Fibroblast of skin of left quadriceps (primary cell): ENCODE measurements at regions not wholly inside any gene's neighbourhood (a gene's known extent, or its start where the extent isn't known, plus 50 kb on each side); places are given as distances from the start of the nearest gene placed in this dataset.
"Not testable (repeated sequence)": the region's sequence is repeated elsewhere in the genome, so short reads cannot be mapped to it uniquely, and the experiment has no call there.

ENCODE experiments used
- DNase-seq, 2 experiments: peaks; one replicate each; pipeline ENCODE4 v3.0.0-alpha.2; 2013; ENCODE audit warnings: low read depth in 2 of 2

DNA sequence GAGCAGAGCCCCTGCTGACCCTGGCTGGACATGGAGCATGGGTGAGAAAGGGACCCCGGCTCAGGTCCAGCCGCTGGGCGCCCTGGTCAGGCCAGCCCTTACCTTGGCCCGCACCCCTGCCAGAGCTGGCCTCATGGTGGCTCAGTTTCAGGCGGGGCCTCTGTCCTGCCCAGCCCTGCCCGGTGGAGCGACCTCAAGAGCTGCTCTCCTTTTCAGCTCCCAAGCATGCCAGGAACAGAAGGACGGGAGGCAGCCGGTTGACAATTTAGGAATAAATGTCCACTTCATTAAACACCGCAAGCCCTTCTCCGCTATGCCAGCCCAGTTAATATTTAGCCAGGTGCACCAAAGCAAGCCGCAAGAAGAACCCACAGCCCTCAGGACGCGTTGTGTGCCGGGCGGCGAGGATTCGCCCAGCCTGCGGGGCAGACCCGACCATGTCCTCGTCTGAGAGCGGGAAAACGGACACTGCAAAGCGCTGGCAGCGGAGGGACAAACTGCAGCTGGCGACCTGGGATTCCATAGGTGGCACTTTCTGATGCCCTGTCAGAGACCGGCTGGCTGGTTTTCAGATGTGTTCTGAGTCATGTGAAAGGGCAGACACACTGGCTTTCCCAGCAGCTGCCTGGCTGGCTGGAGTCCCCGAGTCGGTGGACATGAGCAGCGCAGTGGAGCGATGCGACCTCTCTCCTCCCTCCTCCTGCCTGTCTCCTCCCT is 221.9 kb downstream of the TTLL2 start:
- DNase-seq = no peak

GRCh38 chr6:167547328-167547692 is 222.4 kb downstream of the TTLL2 start:
- no peak for DNase-seq

GRCh38 chr6:167547751-167548150 is 222.9 kb downstream of the TTLL2 start:
- peak in 1 of 2 experiments; percentile 4 for DNase-seq

GRCh38 chr6:167548451-167548850 is 223.6 kb downstream of the TTLL2 start:
- no peak for DNase-seq

DNA sequence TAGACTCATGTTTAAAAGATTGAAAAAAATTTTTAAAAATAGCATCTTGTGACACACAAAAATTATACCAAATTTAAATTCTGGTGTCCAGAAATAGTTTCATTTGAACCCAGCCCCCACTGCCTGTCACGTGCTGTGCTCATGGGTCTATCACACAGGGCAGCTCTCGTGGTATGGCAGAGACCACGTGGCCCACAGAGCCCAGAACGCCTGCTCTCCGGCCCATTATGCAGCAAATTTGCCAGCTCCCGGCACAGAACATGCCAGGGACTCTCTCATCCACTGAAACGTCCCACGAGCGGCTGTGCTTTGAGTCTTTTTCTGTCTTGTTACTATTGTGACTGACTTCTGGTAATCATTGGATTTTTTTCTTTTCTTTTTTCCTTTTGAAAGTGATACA is 224.3 kb downstream of the TTLL2 start:
- DNase-seq = no peak

- DNase-seq = no peak
Observed at GRCh38 chr6:167550941-167551627, 226.2 kb downstream of the TTLL2 start.

DNA sequence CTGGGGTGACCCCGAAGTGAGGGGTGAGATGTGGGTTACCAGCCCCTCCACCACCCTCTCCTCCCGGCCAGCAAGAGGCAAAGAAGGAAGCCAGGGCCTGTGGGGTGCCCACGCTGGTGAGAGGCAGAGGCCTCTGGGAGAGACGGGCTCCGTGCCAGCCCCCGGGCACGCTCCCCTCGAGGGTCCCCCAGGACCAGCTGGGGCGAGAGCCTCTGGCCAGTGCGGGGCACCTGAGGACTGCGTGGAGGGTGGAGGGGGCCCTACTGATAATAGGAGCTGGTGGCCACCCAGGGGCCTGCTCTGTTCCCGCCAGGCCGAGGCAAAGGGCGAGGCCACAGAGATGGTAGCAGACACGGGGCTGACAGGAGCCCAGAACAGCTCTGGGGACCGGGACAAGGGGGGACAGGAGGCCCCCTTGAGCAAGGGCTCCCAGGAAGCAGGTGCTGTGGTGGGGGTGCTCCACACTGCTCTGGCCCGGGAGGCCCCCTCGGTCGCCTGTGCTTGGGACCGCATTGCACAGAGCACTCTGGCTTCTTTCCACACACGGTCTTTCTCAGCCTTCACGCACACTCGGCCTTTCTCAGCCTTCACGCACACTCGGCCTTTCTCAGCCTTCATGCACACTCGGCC is 226.9 kb downstream of the TTLL2 start:
- DNase-seq = no peak

DNA sequence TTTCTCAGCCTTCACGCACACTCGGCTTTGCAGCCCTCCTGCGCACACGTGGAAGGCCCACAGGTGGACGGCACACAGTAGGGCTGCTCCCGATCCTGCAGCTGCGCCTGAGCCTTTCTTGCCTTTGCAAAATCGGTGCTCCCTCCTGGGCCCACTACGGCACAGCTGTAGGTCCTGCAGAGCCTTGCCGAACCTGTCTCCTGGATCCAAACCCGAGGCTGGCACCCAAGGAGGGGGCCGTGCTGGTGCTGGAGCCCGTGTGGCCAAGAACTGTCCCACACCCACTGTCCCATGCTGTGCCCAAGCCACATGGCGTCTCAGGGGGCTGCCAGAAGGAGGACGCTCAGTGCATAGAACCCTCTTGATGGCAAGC is 227.4 kb downstream of the TTLL2 start:
- no peak for DNase-seq

DNA sequence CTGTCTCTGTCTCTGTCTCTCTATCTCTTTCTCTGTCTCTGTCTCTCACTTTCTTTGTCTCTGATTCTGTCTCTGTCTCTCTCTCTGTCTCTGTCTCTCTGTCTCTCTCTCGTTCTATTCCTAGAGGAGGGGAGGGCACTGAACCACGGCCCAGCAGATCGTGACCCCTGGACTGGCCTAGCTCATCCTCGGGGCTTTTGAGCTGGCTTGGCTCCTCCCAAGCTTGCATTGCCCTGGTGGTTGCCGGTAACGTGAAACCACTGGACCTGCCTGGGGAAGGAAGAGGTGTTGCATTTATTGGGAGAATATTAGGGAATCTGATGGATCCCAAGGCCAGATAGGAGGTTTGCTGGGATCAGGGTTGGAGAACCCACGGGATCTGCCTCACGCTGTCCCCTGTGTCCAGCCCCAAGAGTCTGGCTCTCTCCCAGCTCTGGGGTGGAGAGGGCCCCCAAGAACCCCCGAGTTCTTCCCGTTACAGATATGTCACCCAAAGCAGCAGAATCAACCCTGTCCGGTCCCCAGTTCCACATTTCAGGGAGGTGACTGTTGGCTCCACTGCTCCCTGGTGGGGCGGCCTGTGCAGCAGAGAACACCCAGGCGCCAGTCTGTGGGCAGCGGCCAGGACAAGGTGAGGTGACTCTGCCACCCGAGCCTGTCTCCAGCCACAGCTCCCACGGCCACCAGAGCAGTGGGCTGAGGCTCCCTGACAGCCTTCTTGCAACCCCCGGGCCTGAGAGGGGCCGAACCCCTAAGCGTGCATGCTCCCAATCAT is 228.3 kb downstream of the TTLL2 start:
- DNase-seq = no peak

DNA sequence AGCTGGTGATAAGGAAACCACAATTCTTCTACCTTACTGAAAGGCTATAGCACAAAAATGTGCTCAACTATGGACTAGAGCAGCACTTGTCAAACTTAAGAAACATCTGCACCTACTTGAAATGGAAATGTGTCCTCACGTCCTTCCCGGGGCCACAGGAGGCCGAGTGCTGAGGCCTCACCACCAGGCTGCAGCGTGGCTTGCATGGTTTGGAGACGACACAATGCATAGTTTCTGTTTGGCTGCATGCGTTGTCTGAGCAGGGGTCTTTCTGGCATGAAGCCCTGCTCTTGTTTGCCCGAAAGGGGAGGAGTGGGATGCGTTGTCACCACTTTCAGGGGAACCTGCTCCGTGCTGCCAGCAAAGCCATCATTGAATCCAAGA is 228.8 kb downstream of the TTLL2 start:
- DNase-seq = no peak

DNA sequence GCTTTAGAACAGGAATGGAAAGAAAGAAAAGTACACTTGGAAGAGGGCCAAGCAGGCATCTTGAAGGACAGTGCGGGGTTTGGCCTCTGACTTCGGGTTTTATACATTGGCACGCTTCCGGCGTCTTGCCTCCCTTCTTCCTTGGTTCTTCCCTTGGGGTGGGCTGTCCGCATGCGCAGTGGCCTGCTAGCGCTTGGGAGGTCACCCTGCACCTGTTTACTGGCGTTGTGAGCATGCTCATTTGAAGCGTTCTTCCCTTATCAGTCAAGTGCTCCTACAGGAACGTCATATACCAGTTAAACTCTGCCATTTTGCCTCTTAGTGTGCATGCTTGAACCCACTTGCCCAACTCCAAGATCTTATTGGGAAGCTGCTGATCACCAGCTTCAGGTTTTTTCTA is 230.0 kb downstream of the TTLL2 start:
- DNase-seq = no peak

GRCh38 chr6:167555836-167556235 is 230.9 kb downstream of the TTLL2 start:
- no peak for DNase-seq

DNA sequence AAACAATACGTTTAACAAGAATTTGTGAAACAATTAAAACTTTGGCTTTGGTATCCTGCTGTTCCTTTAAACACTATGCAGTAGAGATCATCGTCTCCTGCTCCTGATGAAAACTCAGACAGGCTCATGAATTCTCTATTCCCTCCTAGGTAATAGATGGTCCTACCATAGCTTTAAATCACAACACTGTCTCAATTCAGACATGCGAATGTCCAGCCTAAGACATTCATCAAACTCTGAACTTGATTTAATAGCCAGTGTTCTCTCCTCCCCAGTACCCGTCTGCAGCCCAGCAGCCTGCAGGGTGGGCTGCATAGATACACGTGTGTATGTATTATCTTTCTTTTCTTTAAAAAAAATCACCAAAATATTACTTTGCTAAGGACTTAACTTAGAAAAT is 232.8 kb downstream of the TTLL2 start:
- DNase-seq = no peak

DNA sequence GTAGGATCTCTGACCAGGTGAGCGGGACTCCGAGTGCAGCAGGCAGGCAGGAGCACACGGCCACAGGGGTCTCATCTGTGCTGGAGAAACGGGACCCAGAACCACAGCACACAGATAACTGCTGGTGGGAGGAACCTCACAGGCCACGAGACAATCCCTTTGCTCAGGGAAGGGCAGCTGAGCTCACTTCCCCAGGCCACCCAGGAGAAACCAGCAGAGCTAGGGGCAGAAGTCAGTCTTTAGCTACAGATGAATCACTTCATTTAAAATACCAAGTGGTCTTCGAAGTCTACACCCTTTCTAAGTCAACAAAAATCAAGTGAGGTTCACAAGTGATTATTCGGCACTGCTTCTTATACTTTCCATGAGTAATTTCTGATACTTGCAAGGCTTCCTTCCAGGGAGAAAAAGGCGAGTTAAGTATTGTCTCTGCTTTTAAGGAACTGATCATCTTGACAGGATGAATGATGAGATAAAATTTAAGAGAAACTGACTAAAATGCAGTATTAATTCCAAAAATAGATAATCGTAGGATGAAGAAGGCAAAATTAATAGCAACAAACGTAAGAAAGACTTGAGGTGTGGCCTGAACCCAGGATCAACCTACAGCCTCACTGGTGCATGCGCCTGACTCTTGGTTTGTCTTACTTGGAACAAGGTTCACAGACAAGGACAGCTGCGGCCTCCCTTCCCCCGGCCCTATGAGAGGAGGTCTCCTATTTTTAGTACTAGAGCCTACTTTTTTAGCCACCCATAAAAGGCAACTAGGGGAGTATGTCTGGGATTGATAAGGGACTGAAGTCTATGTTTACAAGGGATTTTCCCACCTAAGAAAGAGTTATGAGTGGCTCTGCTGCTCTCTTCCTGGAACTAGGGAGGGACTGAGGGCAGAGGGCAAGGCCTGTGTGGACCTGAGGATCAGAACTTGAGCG is 233.6 kb downstream of the TTLL2 start:
- DNase-seq = no peak

DNA sequence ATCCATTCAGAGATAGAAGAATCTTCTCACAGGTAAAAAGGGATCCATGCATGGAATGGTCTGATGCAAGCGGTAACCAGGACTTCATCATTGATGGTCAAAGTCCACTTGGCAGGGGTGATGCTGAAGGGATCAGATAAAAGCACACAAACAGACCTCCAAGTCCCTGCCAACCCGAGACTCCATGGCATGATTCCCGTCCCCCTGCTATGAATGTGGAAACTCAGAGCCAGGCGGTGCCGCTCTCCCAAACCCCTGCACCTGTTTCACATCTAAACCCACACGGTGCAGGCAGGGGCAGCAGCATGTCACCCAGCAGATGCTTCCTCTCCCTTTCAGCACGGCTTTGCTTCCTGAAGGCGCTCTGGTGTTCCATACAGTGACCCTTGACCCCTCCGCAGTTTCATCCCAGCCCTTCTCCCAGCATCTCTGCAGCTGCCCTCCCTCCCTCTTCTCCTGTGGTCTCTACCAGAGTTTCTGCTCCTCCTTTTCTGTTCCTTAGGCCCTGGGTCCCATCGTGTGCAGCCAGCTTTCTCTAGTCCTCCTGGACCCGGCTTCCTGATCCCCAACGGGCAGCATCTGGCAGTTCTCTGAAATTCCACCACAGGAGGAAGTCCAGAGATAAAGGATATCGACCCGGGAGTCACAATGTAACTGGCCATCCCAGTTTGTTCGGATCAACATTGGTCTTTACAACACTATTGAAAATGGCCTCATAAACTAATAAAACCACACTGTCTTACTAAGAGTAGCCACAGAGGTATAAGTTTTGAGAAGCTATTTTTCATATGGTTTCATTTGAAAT is 235.0 kb downstream of the TTLL2 start:
- no peak for DNase-seq

- DNase-seq = no peak
Observed at GRCh38 chr6:167560673-167561569, 236.0 kb downstream of the TTLL2 start.

DNA sequence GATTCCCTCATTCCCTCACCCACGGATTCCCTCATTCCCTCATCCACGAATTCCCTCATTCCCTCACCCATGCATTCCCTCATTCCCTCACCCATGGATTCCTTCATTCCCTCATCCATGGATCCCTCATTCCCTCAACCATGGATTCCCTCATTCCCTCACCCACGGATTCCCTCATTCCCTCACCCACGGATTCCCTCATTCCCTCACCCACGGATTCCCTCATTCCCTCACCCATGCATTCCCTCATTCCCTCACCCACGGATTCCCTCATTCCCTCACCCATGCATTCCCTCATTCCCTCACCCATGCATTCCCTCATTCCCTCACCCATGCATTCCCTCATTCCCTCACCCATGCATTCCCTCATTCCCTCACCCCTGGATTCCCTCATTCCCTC is 238.0 kb downstream of the TTLL2 start:
- not testable (repeated sequence) for DNase-seq

GRCh38 chr6:167564416-167565250 is 239.7 kb downstream of the TTLL2 start:
- DNase-seq = no peak

DNA sequence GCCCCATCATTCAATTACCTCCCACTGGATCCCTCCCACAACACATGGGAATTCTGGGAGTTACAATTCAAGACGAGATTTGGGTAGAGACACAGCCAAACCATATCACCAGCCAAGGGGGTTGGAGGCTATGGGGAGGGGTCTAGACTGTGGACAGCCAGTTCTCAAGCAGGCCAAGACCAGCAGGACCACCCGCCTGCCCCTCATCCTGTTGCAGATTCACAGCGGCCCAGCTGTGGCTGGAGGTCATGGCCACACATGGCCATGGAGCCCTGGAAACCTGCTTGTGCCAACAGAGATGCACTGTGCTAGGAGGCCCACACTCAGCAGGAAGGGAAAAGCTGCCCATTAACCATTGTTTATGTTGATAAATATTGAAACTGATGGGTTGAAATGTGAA is 240.5 kb downstream of the TTLL2 start:
- no peak for DNase-seq
